AG09309 (cell line): ENCODE measurements at regions not wholly inside any gene's neighbourhood (a gene's known extent, or its start where the extent isn't known, plus 50 kb on each side); places are given as distances from the start of the nearest gene placed in this dataset.

Source experiments
- DNase-seq: peaks from one replicate; pipeline ENCODE4 v3.0.0-alpha.2; 2010; ENCODE audit warnings: low read depth
- H3K4me3 ChIP-seq: 2 replicates; pipeline ENCODE4 v1.5.1; 2011; ENCODE audit warnings: mild to moderate bottlenecking, low read depth, low read length, moderate library complexity; ENCODE audit not compliant: control insufficient read depth
- CTCF ChIP-seq: IDR thresholded peaks from 2 replicates; pipeline ENCODE4 v1.5.1; 2011; ENCODE audit warnings: mild to moderate bottlenecking, low read depth, low read length, inconsistent platforms; ENCODE audit not compliant: insufficient read depth, control insufficient read depth; ENCODE audit errors: missing control alignments

GRCh38 chr4:53778155-53778554 lies 186.9 kb upstream of the LNX1 start:
- no peak for TF ChIP-seq CTCF

GRCh38 chr4:53777244-53777984 lies 186.1 kb upstream of the LNX1 start:
- no peak overlapping the region for H3K4me3 ChIP-seq
- no peak for TF ChIP-seq CTCF
- peak; percentile 63 for DNase-seq

More at GRCh38 chr4:53778155-53778554, 186.9 kb upstream of the LNX1 start:
- no peak for DNase-seq
- no peak overlapping the region for H3K4me3 ChIP-seq

GRCh38 chr4:53776141-53776540 lies 184.9 kb upstream of the LNX1 start:
- DNase-seq = no peak
- no peak for TF ChIP-seq CTCF

GRCh38 chr4:53775381-53775780 lies 184.1 kb upstream of the LNX1 start:
- H3K4me3 ChIP-seq = no peak overlapping the region
- DNase-seq = no peak
- TF ChIP-seq CTCF = no peak

More at GRCh38 chr4:53776141-53776540, 184.9 kb upstream of the LNX1 start:
- H3K4me3 ChIP-seq = no peak overlapping the region

- no peak for TF ChIP-seq CTCF
- no peak for DNase-seq
- H3K4me3 ChIP-seq = no peak overlapping the region
Observed at GRCh38 chr4:53771326-53771725, 180.0 kb upstream of the LNX1 start.

GRCh38 chr4:53767482-53767881 lies 176.2 kb upstream of the LNX1 start:
- peak; percentile 80 for DNase-seq
- TF ChIP-seq CTCF = no peak
- H3K4me3 ChIP-seq = no peak overlapping the region
